NCI-H2227 (cell line): ENCODE measurements at regions not wholly inside any gene's neighbourhood (a gene's known extent, or its start where the extent isn't known, plus 50 kb on each side); places are given as distances from the start of the nearest gene placed in this dataset.

ENCODE experiments used
- DNase-seq: peaks from one replicate; lab custom pipeline; 2025; ENCODE audit not compliant: unreplicated experiment; lab: John Stamatoyannopoulos, UW

GRCh38 chr10:44773565-44773964 is 137.6 kb upstream of the TMEM72 start:
- DNase-seq: no peak

GRCh38 chr10:44774676-44775401 is 136.3 kb upstream of the TMEM72 start:
- no peak for DNase-seq

GRCh38 chr10:44775402-44775741 is 135.8 kb upstream of the TMEM72 start:
- no peak for DNase-seq

- no peak for DNase-seq
Measured at GRCh38 chr10:44776181-44776580, 135.0 kb upstream of the TMEM72 start.

GRCh38 chr10:44779511-44779910 is 131.6 kb upstream of the TMEM72 start:
- DNase-seq: no peak

GRCh38 chr10:44780426-44780825 is 130.7 kb upstream of the TMEM72 start:
- no peak for DNase-seq

- no peak for DNase-seq
Measured at GRCh38 chr10:44781131-44781530, 130.0 kb upstream of the TMEM72 start.

- DNase-seq: no peak
Measured at GRCh38 chr10:44786286-44786850, 124.8 kb upstream of the TMEM72 start.

GRCh38 chr10:44787480-44788075 is 123.6 kb upstream of the TMEM72 start:
- no peak for DNase-seq

GRCh38 chr10:44788147-44789129 is 122.7 kb upstream of the TMEM72 start:
- DNase-seq: no peak

GRCh38 chr10:44792119-44792775 is 118.9 kb upstream of the TMEM72 start:
- no peak for DNase-seq

GRCh38 chr10:44799966-44800365 is 111.2 kb upstream of the TMEM72 start:
- no peak for DNase-seq

GRCh38 chr10:44801383-44802327 is 109.5 kb upstream of the TMEM72 start:
- DNase-seq: no peak

- no peak for DNase-seq
Measured at GRCh38 chr10:44803862-44804261, 107.3 kb upstream of the TMEM72 start.

- DNase-seq: no peak
Measured at GRCh38 chr10:44804661-44805060, 106.5 kb upstream of the TMEM72 start.

- no peak for DNase-seq
Measured at GRCh38 chr10:44805466-44806210, 105.5 kb upstream of the TMEM72 start.

GRCh38 chr10:44806950-44807349 is 104.2 kb upstream of the TMEM72 start:
- DNase-seq: no peak

- DNase-seq: no peak
Measured at GRCh38 chr10:44807451-44807850, 103.7 kb upstream of the TMEM72 start.

GRCh38 chr10:44809647-44810046 is 101.5 kb upstream of the TMEM72 start:
- no peak for DNase-seq
